ENCODE measurements at regions not wholly inside any gene's neighbourhood (a gene's known extent, or its start where the extent isn't known, plus 50 kb on each side); places are given as distances from the start of the nearest gene placed in this dataset.

GRCh38 chrX:25872786-25873185, 265.4 kb upstream of the MAGEB18 start:
- TF ChIP-seq YY1 (IDR thresholded peaks at IDR 0.05; ENCODE audit: insufficient read depth, insufficient read length) (no peak), ZNF274 (IDR thresholded peaks at IDR 0.05; ENCODE audit: low read depth, low read length) (no peak)
